Kidney capillary endothelial cell (primary cell): ENCODE measurements at regions not wholly inside any gene's neighbourhood (a gene's known extent, or its start where the extent isn't known, plus 50 kb on each side); places are given as distances from the start of the nearest gene placed in this dataset.

Experiments
- DNase-seq: peaks from one replicate; pipeline ENCODE4 v3.0.0-alpha.2; 2018; ENCODE audit warnings: low spot score

DNA sequence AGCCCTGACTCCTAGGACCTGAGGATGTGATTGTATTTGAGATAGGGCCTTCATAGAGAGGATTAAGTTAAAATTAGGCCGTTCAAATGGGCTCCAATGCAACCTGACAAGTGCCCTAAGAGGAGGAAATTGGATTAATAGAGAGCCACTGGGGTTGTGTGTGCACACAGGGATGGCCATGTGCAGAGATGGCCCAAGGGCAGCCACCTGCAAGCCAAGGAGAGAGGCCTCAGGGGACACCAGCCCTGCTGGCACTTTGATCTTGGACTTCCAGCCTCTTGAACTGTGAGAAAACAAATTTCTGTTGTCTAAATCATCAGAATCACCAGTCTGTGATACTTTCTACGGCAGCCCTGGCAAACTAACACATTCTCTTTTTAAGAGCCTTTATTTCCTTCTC, 598.8 kb downstream of the UTRN start:
- DNase-seq, result no peak

DNA sequence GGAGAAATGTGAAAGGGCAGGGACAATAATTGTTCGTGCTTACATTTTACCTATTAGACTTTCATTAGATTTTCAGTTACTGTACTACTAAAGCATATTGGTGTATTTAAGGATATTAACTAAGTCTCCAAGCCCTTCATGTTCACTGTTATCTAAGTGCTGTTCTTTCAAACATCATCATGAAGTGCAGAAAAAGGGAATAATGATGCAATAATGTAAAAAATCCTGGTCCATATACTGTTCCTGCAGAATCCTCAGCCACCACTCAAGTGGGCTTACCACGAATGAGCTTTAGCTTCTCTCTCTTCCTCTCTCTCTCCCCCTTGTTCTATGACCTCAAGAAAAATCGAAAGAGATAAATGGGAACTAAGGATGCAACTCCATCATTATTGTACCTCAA, 600.7 kb downstream of the UTRN start:
- DNase-seq, result no peak

DNA sequence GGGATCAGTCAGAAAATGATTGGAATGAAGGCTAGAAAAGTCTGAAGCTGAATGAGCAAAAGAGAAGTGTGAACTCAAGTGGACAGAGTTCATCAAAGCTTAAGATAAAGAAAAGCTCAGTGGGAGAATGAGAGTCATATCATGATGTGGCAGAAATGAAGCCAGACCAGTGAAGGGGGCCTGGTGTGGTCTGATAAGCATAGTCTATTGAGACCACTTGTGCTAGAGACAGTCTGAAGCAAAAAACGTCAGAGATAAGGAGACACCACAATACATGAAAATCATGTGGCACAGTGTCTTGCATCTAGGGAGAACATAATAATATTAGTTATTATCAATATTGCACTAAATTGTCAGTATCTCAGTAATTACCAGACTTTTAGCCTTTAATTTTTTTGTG, 601.5 kb downstream of the UTRN start:
- no peak for DNase-seq

DNA sequence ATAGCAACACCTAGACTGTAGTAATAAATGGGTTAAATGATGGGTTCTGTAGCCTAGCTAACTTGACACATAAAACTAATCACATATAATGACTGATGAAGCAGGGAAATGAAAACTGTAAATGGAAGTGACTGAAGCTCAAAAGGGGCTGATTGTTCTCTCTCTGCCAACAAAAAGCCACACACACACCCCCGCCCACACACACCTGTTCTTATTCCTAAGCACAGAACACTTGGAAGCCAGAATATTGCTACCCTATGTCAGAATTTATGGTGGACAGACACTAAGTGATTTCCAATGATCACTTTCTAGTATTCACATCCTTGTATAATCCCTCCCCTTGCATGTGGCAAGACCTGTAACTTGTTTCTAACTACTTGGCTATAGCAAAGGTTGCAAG, 603.5 kb downstream of the UTRN start:
- DNase-seq, result no peak

DNA sequence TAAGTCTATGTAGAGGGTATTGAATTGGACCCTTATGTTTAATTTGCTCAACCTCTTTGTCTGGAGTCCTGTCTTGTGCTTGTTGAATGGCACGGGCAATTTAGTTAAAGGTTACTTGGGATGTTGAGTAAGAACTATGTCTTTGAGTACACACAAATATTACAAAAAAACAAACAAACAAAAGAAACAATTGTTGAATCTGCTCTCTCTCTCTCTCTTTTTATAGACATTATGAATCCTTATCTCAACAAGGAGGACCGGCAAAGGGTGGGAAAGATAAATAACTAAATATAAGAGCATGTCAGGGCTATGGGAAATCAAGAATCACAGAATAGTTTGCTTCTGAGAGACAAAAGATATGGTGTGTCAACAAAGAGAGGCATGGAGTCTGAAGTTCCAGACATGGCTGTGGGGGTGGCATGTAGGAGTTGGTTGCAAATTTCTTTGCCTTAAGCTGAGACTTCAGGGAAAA, 608.6 kb downstream of the UTRN start:
- DNase-seq, result no peak

DNA sequence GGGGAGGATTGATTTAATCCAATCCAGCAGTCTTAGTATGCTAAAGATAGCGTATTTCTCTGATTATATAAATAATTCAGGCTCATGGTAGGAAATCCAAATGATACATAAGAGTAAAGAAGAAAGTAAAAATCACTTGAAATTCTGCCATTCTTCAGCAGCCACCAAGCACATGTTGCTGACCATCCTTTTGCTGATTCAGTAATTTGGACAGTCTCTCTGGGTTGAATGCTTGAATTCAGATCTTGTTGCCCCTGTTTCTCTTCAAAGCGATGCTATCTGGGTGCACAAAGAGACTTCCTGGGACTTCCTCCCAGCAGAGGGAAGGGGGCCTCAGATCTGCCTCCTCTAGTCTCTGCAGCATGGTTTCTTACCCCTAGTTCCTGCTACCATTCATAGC, 609.1 kb downstream of the UTRN start:
- no peak for DNase-seq

DNA sequence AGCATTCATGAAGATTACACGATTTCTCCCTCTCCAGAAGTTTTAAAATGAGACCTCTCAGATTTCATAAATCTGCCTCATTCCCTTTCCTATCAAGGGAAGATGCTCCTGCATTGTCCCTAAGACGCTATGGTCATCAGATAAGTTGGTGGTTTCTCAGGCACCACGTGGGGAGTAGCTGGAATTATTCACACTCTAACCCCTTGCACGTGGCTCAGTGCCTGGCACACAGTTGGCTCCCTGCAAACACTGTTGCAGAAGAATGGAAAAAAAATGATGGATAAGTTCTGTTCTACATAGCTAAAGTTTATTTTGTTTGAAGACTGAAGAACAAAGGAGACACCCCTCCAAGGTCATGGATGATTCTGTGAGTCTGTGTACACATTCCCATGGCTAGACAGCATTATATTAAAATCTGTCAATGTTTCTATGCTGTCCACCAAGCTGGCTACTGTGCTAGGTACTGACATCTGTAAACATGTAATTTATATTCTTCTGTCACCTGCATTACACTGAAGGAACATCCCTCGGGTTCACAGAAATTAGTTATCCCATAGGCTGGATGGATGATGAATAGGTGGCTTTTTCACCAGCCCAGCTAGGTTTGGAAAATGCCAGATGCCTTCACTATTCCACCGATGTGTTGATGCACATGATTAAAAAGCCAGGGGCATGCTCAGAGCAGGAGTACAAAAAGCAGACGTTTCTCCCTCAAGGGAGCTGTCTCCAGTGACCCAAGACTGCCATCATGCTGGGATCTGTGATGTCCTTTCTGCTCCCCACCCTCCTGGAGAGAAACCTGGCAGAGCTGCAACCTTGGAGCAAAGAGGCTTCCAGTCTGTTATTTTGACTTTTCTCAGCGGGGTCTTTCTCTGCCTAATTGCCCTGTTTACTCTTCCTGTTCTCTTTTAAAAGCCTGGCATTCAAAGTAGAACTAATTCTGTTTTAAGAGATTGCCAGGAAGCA, 610.5 kb downstream of the UTRN start:
- no peak for DNase-seq

DNA sequence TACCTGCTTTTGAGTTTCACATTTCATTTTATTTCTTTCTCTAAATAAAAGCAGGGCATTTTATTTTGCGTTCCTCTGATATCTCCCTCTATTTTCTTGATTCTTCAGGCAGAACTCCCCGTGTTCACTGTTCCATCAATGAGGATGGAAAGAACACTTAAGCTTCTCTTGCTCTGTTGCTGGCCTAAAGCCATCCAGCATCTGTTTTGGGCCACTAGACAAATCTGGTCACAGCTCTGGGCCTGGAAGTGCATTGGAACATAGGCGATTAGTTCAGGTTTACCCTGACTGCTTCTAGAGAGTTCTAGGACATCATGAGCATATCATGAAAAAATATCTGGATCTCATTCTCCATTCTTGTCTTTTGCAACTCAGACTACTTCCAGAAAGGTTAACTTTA, 611.2 kb downstream of the UTRN start:
- no peak for DNase-seq

DNA sequence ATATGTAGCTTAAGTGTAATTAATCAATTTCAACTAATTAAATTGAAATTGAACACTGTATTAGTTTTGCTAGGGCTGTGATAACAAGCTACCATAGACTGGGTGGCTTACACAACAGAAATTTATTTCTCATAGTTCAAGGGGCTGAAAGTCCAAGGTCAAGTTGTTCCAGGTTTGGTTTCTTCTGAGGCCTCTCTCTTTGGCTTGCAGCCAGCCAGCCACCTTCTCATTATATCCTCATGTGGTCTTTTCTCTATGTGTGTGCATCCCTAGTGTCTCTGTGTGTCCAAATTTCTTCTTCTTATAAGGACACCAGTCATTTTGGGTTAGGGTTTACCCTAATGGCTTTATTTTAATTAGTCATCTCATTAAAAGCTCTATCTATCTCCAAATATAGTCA, 611.7 kb downstream of the UTRN start:
- no peak for DNase-seq

DNA sequence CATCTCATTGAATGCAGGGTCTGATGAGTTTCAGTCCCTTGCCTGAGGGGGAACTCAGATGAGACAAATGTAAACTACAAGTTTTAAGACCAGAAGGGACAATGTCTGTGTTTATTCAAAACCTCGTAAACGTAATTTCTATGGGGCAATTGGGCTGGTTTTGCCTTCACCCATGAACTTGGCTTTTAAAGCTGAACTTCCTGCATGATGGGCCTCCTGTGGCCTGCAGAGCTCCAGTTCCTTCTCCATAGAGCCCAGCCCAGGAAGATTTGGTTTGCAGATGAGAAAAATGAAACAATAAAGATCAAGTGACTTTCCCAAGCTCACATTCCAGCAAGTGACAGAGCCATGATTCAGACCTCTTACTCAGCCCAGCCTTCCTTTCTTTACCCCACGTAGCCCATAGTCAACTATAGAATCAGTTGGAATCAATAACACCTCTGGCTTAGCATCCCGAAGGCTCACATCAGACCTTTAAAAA, 612.3 kb downstream of the UTRN start:
- peak; percentile 87 for DNase-seq

DNA sequence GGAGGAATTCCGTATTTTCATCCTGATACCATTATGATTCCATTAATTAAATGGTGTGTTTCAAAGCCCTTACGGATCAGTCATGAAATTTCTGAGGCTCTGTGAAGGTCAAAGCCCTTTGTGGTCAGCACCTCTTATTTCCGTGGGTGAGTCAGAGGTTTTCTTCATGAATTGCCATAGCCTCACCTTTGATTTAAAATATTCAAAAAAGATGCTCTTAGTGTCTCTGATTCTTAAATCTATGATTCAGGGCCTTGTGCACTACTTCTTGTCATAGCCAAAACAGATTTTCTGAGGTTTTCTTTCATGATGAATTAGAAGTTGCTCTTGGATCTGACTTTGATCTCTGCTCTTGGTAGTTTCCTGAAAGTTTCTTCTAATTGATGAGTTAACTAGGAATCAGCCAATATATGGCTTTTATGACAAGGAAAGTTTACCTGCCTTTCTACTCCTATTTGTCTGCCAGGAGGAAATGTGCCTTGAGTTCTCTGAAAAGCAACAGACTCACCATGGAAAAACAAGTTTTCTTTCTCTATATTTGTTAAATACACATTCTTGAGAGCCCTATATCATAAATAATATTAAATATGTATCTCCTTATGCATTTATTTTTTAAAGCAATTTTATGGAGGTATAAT, 613.0 kb downstream of the UTRN start:
- DNase-seq, result no peak

DNA sequence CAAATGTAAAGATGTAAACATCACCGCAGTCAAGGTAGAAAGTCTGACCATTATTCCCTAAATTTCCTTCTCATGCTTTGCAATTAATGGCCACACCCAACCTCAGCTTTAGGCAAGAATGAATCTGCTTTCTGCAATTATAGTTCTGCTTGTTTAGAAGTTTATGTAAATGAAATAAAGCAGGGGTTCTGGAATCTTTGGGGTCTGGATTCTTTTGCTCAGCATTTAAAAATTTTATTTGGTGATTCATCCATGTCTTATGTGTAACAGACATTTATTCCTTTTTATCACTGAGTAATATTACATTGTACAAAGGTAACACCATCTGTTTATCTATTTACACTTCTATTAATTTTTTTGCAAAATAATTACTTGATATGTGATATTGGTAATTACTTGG, 613.6 kb downstream of the UTRN start:
- DNase-seq, result no peak

DNA sequence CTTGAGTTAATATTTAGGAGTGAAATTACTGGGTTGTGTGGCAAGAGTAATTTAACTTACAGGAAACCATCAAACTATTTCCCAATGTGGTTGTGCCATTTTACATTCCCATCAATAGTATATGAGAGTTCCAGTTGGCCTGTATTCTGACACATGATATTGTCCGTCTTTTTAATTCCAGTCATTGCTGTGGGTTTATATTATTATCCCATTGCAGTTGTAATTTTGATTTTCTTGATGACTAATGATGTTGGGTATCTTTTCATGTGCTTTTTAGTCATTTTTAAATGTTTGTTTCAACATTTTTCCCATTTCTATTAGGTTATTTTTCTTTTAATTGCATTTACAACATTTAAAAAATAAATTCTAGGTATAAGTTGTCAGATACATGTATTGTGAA, 614.0 kb downstream of the UTRN start:
- DNase-seq, result no peak

DNA sequence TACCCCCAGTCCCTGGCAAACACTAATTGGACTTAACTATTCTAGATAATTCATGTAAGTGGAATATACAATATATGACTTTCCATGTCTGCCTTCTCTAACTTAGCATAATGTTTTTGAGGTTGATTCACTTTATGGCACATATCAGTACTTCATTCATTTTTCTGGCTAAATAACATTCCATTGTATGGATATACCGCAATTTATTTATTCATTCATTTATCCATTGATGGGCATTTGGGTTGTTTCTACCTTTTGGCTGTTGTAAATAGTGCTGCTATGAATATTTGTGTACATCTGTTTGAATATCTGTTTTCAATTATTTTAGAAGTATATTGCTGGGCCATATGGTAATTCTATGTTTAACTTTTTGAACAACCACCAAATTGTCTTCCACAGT, 616.3 kb downstream of the UTRN start:
- DNase-seq, result no peak

DNA sequence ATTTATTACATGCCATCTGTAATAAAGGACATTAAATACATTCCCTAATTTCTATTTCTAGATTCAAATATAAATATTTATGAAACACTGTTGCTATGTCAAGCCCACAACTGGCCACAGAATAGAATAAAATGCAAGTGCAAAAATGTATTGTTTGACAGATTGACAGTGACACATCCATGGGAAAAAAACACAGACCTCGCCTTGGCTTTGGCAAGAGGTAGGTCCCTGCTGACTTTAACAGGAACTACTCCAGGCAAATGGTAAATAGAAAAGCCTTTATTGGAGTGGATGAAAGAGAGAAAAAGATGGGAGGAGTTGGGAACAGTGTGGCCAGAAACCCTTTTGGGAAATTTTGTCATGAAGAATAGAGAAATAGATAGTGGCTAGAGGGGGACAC, 622.9 kb downstream of the UTRN start:
- no peak for DNase-seq

DNA sequence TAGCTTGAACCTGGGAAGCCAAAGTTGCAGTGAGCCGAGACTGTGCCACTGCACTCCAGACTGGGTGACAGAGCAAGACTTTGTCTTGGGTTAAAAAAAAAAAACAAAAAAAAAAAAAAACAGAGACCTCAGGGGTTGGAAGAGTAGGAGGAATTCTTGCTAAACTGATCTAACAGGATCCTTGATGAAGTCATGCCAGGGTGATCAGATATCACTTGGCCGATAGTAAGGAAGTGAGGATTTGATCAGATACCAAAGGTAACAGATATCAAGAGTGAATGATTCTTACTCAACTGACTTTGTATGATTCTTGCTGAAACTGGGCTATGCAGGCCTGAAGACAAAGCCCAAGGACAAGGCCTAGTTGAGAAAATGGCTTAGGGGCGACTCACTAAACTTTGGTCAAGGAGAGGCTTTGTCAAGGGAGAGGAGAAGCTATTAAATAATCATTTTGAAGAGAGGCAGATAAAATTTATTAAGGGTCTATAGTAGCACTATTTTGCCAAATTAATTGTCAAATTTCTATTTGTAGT, 624.7 kb downstream of the UTRN start:
- no peak for DNase-seq

DNA sequence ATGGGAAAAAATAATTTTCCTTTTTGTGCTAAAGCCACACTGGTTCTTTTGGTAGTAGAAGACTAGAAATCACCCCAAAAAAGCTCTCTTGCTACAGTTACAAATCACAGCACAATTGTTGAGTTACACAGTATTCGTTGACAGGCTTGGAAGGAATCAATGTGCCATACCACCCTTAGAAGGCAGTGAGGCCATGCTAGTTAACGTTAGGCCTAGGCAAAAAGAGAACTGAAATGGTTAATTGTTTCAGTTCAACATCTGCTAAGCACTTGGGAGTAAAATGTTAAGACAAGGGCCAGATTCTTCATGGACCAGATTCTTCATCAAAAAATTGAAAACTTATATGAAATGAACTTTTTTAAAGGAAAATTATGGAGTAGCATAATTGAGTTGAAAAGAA, 626.2 kb downstream of the UTRN start:
- no peak for DNase-seq

DNA sequence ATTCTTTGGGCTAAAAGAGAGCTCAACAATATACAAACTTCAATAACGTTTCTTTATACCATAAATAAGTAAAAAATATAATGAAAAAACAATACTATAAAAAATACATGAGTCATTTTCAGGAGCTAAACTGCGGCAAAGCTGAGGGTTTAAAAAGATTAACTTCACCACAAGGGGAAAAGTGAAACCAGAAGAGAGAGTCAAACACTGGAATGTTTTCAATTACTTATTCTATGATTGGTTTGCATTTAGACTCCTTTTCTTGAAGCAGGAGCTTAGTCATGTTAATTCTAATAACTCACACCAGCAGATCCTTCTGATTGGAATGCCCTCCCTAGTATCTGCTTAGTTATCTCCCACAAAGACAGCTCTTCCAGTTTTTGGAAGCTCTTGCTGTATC, 627.3 kb downstream of the UTRN start:
- DNase-seq, result no peak

DNA sequence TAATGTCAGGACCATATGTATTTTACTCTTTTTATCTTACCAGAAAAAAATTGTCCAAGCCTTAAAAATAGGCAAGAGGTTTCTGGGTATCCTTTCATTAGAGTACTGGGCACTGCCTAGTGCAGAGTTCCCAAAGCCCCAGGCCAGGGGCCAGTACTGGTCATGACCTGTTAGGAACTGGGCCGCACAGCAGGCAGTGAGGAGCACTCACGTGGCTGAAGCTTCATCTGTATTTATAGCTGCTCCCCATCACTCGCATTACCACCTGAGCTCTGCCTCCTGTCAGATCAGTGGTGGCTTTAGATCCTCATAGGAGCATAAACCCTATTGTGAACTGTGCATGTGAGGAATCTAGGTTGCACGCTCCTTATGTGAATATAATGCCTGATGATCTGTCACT, 632.9 kb downstream of the UTRN start:
- DNase-seq, result no peak

DNA sequence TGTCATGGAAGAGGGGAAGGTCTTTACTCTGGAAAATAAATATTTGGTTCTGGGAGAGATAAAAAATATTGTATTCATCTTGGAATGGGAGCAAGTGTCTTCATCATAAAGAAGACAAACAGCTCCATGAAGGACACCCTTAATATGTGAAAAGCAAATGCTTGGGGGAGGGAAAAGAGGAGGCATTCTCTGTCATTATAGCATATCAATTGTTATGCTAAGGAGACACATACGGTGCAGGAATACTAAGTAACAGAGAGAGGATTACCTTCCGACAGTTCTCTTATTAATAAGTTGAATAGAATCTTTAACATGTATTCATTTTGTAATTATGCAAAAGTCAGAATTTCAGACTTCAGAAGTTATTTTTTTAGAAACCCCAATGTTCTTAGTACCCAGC, 634.4 kb downstream of the UTRN start:
- DNase-seq, result no peak

DNA sequence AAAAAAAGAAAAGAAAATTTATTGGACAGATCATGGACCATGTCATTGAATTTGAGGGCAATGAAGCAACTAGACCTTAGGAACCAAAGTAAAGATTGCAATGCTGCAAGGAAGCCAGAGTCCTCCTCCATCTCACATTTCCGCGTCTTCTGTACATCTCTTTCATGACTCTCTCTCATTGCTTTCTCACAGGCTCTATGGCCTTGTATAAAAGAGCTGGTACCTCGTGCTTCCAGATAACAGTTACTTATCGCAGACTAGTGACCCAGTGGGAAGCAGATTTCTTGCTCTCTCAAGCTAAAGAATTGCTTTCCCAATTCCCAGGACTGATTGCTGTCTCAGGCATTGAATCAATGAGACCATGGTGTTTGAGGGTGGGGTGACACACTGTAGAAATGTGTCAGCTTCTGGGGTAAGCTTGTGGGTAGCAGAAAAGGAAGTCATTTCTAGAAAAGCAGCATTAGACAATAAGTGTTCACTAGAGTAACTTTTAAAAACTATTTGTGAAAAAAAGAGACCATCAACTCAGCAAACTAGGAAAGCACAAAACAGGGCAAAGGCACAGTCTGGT, 635.3 kb downstream of the UTRN start:
- no peak for DNase-seq

DNA sequence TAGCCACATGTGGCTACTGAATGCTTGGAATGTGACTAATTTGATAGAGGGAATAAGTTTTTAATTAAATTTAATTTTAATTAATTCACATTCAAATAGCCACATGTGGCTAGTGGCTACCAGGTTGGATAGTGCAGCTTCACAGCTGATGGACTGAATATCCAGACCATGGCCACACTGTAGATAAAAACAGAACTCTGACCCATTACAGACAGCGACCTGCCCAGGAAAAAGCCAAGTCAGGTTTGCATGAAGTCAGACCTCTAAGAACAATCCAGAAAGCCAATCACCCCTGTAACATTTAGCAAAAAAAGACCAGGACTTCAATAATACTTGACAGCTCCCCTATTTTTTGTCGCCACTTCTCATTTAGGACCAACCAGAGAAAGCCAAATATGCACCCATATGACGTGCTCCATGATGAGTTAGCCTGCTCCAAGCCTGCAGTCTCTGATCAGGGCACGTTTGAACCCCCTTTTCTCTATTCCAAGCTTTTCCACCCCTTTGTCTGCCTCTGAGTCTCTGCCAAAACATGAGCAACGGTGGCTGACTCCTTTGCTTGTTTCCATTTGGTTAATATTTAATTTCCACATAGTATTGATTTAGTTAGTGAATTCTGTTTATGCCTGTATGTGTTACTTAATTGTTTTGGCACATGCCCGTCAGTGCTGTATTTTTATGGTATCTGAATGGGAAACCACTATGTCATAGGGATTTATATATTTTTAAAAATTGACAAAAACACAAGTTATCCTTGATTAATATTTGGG, 636.3 kb downstream of the UTRN start:
- no peak for DNase-seq
